ENCODE measurements at regions not wholly inside any gene's neighbourhood (a gene's known extent, or its start where the extent isn't known, plus 50 kb on each side); places are given as distances from the start of the nearest gene placed in this dataset.

DNA sequence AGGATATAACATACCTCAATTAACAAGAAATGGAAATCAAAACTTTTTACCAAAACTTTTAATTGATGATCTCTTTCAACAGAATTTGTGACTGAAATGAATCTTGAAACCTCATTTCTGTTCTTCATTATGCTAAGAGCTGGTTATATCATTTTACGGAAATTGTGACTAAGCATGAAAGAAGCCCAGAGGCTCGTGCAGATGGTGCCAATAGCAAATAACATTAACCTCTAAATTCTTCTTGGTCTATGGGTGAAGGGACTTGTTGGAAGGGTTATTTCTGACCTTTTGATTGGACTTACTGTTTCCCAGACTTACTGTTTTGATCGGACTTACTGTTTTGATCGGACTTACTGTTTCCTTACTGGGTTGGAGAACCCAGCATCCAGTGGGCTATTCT lies 435.6 kb downstream of the TDRD15 start:
- H3K4me3 ChIP-seq (ENCODE audit: low read depth, low read length) = no peak overlapping the region
- TF ChIP-seq CTCF (IDR thresholded peaks at IDR 0.05; ENCODE audit: low read depth, low read length) = no peak

DNA sequence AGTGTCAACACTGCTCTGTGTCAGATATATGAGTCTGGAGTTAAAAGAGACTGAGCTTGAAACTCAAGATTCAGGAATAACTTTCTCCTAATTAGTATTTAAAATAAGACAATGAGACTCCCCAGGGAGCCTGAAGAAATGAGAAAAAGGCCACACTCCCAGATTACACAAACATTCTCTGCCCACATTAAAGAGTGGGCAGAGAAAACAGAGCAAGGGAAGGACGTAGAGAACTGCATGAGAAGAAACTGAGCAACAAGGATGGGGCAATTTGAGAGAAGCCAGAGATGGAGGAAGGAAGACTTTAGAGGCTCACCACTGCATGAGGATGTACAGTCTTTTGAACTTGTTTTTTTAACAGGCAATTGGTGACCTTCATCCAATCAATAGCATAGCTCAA lies 438.2 kb downstream of the TDRD15 start:
- no peak for TF ChIP-seq CTCF (IDR thresholded peaks at IDR 0.05; ENCODE audit: low read depth, low read length)

GRCh38 chr2:21567395-21567794 lies 443.6 kb downstream of the TDRD15 start:
- H3K4me3 ChIP-seq (ENCODE audit: low read depth, low read length) = no peak overlapping the region
- no peak for TF ChIP-seq CTCF (IDR thresholded peaks at IDR 0.05; ENCODE audit: low read depth, low read length)

More for the DNA sequence above, 438.2 kb downstream of the TDRD15 start:
- H3K4me3 ChIP-seq (ENCODE audit: low read depth, low read length) = no peak overlapping the region

DNA sequence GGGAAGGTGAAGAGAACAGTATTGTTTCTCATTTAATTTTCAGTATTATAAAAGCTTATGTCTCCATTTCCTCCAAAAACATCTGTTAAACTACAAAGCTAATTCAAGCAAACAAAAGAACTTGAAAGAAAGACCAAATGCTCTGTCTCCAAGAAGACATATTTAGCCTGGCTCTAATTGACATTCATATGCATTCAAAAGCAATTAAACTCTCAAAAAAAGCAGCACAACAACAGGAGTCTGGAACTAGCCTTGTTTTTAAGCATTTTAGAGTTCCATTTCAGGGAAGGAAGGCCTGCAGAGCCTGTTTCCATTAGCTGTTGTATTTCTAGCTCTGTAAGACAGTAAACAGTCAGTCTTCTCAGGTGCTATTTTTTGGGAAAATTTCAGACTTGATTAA lies 447.9 kb downstream of the TDRD15 start:
- H3K4me3 ChIP-seq (ENCODE audit: low read depth, low read length) = no peak overlapping the region
- TF ChIP-seq CTCF (IDR thresholded peaks at IDR 0.05; ENCODE audit: low read depth, low read length) = no peak

DNA sequence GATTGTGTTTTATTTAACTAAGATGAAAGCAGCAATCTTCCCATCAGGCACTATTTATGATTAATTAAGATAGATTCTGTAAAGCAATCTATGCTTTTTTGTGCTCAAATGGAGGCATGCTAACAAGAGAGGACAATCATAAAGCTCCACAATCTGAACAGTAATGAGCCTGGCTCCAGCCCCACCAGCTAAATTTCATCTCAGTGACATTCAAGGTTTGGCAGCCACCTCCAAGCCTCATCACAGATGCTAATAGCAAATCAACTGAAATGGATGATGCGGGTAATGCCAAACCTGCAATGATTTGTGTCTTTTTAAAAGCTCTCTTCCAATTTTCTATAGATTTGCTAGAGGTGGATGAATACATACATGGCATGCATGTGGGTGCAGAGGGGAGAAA lies 456.6 kb downstream of the TDRD15 start:
- H3K4me3 ChIP-seq (ENCODE audit: low read depth, low read length) = no peak overlapping the region
- no peak for TF ChIP-seq CTCF (IDR thresholded peaks at IDR 0.05; ENCODE audit: low read depth, low read length)

DNA sequence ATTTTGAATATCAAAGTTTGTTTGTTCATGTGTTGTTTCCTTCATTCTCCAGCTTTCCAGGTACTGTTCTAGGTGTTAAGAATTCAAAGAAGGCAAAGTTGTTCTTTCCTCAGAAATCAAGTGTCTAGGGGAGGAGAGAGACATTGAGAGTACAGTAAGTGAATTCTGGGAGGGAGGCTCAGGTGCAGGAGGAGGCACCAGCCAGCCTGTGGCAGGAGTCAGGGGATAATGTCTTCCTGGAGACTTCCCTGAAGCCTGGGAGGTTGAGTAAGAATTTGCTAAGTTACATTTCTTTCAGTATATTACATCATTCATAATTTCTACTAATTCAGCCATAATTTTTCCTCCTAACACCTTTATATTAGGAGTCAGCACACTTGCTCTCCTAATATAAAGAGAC lies 462.1 kb downstream of the TDRD15 start:
- TF ChIP-seq CTCF (IDR thresholded peaks at IDR 0.05; ENCODE audit: low read depth, low read length) = no peak
- no peak overlapping the region for H3K4me3 ChIP-seq (ENCODE audit: low read depth, low read length)

DNA sequence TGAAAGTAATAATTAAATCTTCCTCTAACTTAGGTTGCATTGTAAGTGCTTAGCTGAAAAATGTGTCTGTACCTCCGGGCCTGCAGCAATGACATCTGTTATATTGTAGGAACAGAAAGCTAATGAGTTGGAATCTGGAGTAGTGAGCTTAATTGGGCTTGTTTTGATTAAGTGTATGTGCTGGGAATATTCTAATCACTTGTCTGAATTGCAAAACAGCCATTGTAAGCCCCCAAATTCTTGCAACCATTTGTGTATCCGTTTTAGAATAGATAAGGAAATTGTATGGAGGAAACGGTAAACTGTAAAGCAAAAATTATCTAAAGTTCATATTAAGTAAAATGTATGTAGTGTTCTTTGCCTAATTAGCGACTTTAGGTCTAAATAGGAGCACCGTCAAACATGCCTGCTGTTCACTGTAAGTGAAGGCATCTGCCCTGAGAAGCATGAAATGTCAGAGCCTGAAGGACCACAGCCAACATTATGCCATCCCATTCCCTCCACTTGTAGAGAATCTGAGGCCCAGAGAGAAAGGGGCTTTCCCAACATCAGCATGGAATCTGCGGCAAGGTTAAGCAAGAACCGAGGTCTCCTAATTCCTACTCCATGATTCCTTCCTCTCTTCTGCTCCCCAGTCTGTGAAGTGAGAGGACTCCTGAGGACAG lies 466.4 kb downstream of the TDRD15 start:
- TF ChIP-seq CTCF (IDR thresholded peaks at IDR 0.05; ENCODE audit: low read depth, low read length) = no peak
- H3K4me3 ChIP-seq (ENCODE audit: low read depth, low read length) = no peak overlapping the region
